ENCODE measurements at regions not wholly inside any gene's neighbourhood (a gene's known extent, or its start where the extent isn't known, plus 50 kb on each side); places are given as distances from the start of the nearest gene placed in this dataset.

DNA sequence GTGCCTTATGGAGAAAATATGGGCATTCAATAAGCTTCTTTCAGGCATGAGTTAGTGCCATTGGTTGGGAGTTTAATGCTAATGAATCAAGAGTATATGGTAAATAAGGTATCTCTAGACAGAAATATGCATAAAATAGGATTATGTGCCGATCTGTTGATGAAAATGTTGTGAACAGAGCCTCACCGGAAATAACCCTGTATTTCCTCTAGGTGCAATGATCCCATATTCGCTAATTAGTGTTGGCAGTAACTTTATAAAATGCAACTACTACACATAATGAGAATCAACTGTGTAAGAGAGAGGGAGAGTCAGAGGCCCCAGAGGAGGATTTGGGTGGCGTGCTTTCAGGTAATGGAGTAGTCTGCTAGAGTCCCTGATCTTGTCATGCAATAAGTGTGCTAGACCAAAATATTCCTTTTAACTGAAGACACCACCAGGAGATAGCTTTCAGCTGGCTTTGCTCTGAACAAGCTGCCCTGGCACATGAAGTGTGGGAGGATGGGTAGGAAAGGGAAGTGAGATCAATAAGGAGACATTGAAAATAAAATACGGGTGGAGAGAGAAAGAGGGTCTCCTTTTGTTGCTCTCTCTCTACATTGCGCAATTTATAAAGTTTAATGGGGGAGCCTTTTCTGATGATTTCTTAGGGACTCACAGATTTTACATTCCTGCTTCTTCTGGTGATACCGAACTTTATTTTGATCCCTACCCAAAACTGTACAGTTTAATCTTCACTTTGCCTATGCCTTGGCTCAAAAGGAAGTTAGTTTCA is 68.6 kb upstream of the PLXNC1 start:
- Histone ChIP-seq H3K27me3 (ENCODE audit: control insufficient read depth in 1 of 2, insufficient read depth in 2 of 2, low read length in 2 of 2) (no peaks in the 10 kb centered on the region), H3K4me1 (ENCODE audit: control insufficient read depth in 2 of 2, insufficient read depth in 2 of 2, low read length in 1 of 2) (no peaks in the 10 kb centered on the region), H3K4me3 (ENCODE audit: low read depth in 1 of 2, low read length in 2 of 2) (no peak overlapping the region), H3K36me3 (ENCODE audit: control insufficient read depth in 2 of 2, insufficient read depth in 2 of 2, low read length in 1 of 2) (no peaks in the 10 kb centered on the region), H3K27ac (ENCODE audit: low read depth in 2 of 2, low read length in 1 of 2) (no peak overlapping the region), H3K9me3 (ENCODE audit: control insufficient read depth in 2 of 2, insufficient read depth in 1 of 2, low read depth in 1 of 2, low read length in 1 of 2) (no peaks in the 10 kb centered on the region)
- WGBS, 2 donors, result 81% methylated on average over 7 of the region's 7 CpGs

DNA sequence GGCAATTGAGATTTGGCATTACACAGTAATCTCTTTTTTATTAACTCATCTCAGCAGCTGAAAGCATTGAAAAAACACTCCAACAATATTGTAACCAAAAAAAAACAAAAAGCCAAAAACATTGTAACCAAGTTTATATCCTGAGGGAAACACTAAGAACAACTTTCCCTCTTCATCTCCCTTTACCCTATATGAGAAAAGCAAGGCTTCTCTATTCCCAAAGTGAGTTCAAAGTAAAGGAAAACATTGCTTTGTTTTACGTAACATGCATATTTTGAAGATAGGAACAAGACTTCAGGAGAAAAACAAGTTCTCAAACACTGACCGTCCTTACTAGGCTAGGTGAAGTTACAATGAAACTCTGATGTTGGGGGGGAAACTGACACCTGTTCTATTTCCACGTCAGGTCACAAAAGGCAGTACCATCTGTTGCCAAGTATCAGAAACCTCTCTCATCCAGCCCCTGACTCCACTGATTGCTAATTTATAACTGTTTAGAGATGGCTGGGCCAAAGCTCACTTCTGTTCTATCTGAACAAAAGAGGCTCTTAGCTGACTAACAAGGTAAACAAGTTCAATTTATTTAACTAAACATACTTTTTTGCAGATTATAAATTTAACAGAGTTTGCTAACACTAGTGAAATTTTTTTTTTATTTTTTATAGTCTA is 67.9 kb upstream of the PLXNC1 start:
- 47 to 59% methylated on average over 3 of the region's 3 CpGs for WGBS, 2 donors
- H3K27me3 ChIP-seq (ENCODE audit: control insufficient read depth in 1 of 2, insufficient read depth in 2 of 2, low read length in 2 of 2), result no peaks in the 10 kb centered on the region
- H3K36me3 ChIP-seq (ENCODE audit: control insufficient read depth in 2 of 2, insufficient read depth in 2 of 2, low read length in 1 of 2), result no peaks in the 10 kb centered on the region
- no peak overlapping the region for H3K4me3 ChIP-seq (ENCODE audit: low read depth in 1 of 2, low read length in 2 of 2)
- no peaks in the 10 kb centered on the region for H3K4me1 ChIP-seq (ENCODE audit: control insufficient read depth in 2 of 2, insufficient read depth in 2 of 2, low read length in 1 of 2)
- no peaks in the 10 kb centered on the region for H3K9me3 ChIP-seq (ENCODE audit: control insufficient read depth in 2 of 2, insufficient read depth in 1 of 2, low read depth in 1 of 2, low read length in 1 of 2)
- H3K27ac ChIP-seq (ENCODE audit: low read depth in 2 of 2, low read length in 1 of 2), result no peak overlapping the region

DNA sequence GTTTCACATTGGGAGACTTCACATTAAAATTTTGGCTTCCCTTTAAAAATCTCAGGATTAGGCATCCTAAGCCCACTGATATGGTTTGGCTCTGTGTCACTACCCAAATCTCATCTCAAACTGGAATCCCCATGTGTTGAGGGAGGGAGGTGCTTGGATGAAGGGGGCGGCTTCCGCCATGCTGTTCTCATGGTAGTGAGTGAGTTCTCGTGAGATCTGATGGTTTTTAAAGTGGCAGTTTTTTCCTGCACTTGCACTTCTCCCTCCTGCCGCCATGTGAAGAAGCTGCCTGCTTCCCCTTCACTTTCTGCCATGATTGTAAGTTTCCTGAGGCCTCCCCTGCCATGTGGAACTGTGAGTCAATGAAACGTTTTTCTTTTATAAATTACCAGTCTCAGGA is 65.7 kb upstream of the PLXNC1 start:
- WGBS, 2 donors, result 84% methylated on average over 5 of the region's 5 CpGs
- Histone ChIP-seq H3K4me3 (ENCODE audit: low read depth in 1 of 2, low read length in 2 of 2) (no peak overlapping the region), H3K36me3 (ENCODE audit: control insufficient read depth in 2 of 2, insufficient read depth in 2 of 2, low read length in 1 of 2) (no peaks in the 10 kb centered on the region), H3K27me3 (ENCODE audit: control insufficient read depth in 1 of 2, insufficient read depth in 2 of 2, low read length in 2 of 2) (no peaks in the 10 kb centered on the region), H3K27ac (ENCODE audit: low read depth in 2 of 2, low read length in 1 of 2) (no peak overlapping the region), H3K4me1 (ENCODE audit: control insufficient read depth in 2 of 2, insufficient read depth in 2 of 2, low read length in 1 of 2) (no peaks in the 10 kb centered on the region), H3K9me3 (ENCODE audit: control insufficient read depth in 2 of 2, insufficient read depth in 1 of 2, low read depth in 1 of 2, low read length in 1 of 2) (no peaks in the 10 kb centered on the region)

DNA sequence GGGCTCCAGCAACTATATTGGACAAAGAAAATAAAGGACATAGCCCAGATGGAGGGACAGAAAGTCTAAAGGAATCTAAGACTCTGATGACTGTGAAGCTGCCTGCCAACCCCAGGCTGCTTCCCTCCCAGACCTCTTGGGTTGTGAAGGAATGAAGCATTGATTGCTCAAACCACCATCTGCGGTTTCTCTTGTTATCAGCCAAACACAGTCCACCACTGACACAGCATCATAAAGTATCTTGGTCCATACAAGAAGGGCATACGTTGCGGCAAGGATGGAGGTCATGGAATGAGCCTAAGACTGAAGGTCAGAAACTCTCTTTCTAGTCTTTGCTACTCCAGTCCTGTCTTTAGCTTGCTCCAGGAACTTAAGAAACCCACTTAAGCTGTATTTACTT is 58.5 kb upstream of the PLXNC1 start:
- Histone ChIP-seq H3K4me1 (ENCODE audit: control insufficient read depth in 2 of 2, insufficient read depth in 2 of 2, low read length in 1 of 2) (no peaks in the 10 kb centered on the region), H3K27ac (ENCODE audit: low read depth in 2 of 2, low read length in 1 of 2) (no peak overlapping the region), H3K36me3 (ENCODE audit: control insufficient read depth in 2 of 2, insufficient read depth in 2 of 2, low read length in 1 of 2) (no peaks in the 10 kb centered on the region), H3K9me3 (ENCODE audit: control insufficient read depth in 2 of 2, insufficient read depth in 1 of 2, low read depth in 1 of 2, low read length in 1 of 2) (no peaks in the 10 kb centered on the region), H3K4me3 (ENCODE audit: low read depth in 1 of 2, low read length in 2 of 2) (no peak overlapping the region), H3K27me3 (ENCODE audit: control insufficient read depth in 1 of 2, insufficient read depth in 2 of 2, low read length in 2 of 2) (no peaks in the 10 kb centered on the region)
- WGBS, 2 donors, result 71 to 82% methylated on average over 3 of the region's 3 CpGs

DNA sequence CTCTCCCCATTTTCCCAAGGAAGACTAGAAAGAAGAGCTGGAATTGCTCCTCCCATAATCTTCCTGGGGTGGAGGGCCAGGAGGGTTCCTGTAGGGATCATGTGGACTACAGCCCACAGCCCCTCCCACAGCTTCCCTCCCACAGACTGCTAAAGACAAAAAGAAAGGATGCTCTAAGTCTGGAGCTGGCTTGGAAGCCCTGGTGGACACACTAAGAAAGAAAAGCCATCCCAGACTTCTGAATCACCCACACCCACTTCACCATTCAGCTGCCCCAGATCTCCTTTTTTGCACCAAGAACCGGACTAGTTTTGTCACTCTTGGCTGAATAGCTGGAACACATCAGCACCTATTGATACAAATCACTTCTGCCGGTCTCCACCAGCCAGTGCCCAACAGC is 56.8 kb upstream of the PLXNC1 start:
- H3K4me3 ChIP-seq (ENCODE audit: low read depth in 1 of 2, low read length in 2 of 2), result no peak overlapping the region
- no peak overlapping the region for H3K27ac ChIP-seq (ENCODE audit: low read depth in 2 of 2, low read length in 1 of 2)
- H3K27me3 ChIP-seq (ENCODE audit: control insufficient read depth in 1 of 2, insufficient read depth in 2 of 2, low read length in 2 of 2), result no peaks in the 10 kb centered on the region
- no peaks in the 10 kb centered on the region for H3K9me3 ChIP-seq (ENCODE audit: control insufficient read depth in 2 of 2, insufficient read depth in 1 of 2, low read depth in 1 of 2, low read length in 1 of 2)
- WGBS, 2 donors, result 65 to 75% methylated on average over 2 of the region's 2 CpGs
- no peaks in the 10 kb centered on the region for H3K36me3 ChIP-seq (ENCODE audit: control insufficient read depth in 2 of 2, insufficient read depth in 2 of 2, low read length in 1 of 2)
- no peaks in the 10 kb centered on the region for H3K4me1 ChIP-seq (ENCODE audit: control insufficient read depth in 2 of 2, insufficient read depth in 2 of 2, low read length in 1 of 2)

DNA sequence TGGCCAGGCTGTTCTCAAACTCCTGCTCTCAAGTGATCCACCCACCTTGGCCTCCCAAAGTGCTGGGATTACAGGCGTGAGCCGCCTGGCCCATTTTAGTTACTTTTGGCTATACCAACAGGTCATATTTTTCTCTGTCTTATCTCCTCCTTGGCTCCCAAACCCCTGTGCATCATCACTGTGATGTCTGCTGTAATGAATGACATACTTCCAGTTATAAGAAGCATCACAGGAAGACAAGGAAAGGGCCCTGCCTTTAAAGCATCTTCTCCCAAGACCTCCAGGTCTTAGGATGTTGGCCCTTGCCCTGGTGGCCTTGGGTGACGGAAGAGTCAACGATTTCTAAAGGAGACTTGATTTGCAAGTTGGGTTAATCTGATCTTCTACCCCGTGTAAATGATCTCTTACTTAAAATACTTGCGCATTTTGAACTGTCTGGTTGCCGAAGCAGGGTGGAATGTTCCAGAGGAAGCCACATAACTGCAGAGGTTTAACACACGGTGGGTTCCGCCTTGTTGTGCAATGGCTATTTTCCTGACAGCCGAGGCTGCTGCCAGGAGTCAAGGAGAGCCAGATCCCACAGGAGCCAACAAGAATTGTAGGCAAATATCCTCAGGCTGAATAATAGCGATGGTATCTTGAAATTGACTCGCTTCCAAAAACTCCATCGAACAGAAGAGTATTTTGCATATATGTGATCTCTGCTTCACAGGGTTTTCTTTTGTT is 55.7 kb upstream of the PLXNC1 start:
- no peaks in the 10 kb centered on the region for H3K36me3 ChIP-seq (ENCODE audit: control insufficient read depth in 2 of 2, insufficient read depth in 2 of 2, low read length in 1 of 2)
- H3K9me3 ChIP-seq (ENCODE audit: control insufficient read depth in 2 of 2, insufficient read depth in 1 of 2, low read depth in 1 of 2, low read length in 1 of 2), result no peaks in the 10 kb centered on the region
- no peaks in the 10 kb centered on the region for H3K27me3 ChIP-seq (ENCODE audit: control insufficient read depth in 1 of 2, insufficient read depth in 2 of 2, low read length in 2 of 2)
- H3K27ac ChIP-seq (ENCODE audit: low read depth in 2 of 2, low read length in 1 of 2), result no peak overlapping the region
- WGBS, 2 donors, result 52 to 62% methylated on average over 13 of the region's 13 CpGs
- no peaks in the 10 kb centered on the region for H3K4me1 ChIP-seq (ENCODE audit: control insufficient read depth in 2 of 2, insufficient read depth in 2 of 2, low read length in 1 of 2)
- H3K4me3 ChIP-seq (ENCODE audit: low read depth in 1 of 2, low read length in 2 of 2), result no peak overlapping the region

DNA sequence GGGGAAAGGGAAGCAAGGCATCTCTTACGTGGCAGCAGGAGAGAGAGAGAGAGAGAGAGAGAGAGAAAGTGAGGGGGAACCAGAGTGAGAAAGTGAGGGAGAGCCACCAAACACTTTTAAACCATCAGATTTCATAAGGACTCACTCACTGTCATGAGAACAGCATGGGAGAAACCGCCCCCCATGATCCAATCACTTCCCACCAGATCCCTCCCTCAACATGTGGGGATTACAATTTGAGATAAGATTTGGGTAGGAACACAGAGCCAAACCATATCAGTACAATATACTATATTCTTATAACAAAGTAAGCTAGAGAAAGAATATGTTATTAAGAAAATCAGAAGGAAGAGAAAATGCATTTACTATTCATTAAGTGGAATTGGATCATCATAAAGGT is 53.7 kb upstream of the PLXNC1 start:
- H3K4me1 ChIP-seq (ENCODE audit: control insufficient read depth in 2 of 2, insufficient read depth in 2 of 2, low read length in 1 of 2), result no peaks in the 10 kb centered on the region
- H3K36me3 ChIP-seq (ENCODE audit: control insufficient read depth in 2 of 2, insufficient read depth in 2 of 2, low read length in 1 of 2), result no peaks in the 10 kb centered on the region
- WGBS, 2 donors, result 87 to 95% methylated on average over 2 of the region's 2 CpGs
- no peaks in the 10 kb centered on the region for H3K27me3 ChIP-seq (ENCODE audit: control insufficient read depth in 1 of 2, insufficient read depth in 2 of 2, low read length in 2 of 2)
- H3K9me3 ChIP-seq (ENCODE audit: control insufficient read depth in 2 of 2, insufficient read depth in 1 of 2, low read depth in 1 of 2, low read length in 1 of 2), result no peaks in the 10 kb centered on the region
- H3K27ac ChIP-seq (ENCODE audit: low read depth in 2 of 2, low read length in 1 of 2), result no peak overlapping the region
- no peak overlapping the region for H3K4me3 ChIP-seq (ENCODE audit: low read depth in 1 of 2, low read length in 2 of 2)

DNA sequence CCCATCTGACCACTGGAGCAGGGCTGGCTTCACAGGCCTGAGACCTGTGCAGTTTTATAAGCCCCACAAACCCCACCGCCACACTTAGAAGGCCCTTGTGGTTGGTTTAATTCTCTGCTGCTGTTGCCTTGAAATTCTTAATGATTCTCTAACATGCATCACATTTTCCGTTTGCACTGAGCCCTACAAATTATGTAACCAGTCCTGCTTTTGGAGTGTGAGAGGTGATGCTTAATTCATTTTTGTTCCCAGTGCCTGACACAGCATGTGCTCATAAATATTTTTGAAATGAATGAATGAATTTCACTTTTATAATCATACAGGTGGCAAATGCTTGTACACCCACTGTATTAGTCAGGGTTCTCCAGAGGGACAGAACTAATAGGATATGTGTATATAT is 52.8 kb upstream of the PLXNC1 start:
- no peaks in the 10 kb centered on the region for H3K4me1 ChIP-seq (ENCODE audit: control insufficient read depth in 2 of 2, insufficient read depth in 2 of 2, low read length in 1 of 2)
- 66 to 76% methylated on average over 2 of the region's 2 CpGs for WGBS, 2 donors
- no peaks in the 10 kb centered on the region for H3K27me3 ChIP-seq (ENCODE audit: control insufficient read depth in 1 of 2, insufficient read depth in 2 of 2, low read length in 2 of 2)
- H3K4me3 ChIP-seq (ENCODE audit: low read depth in 1 of 2, low read length in 2 of 2), result no peak overlapping the region
- H3K9me3 ChIP-seq (ENCODE audit: control insufficient read depth in 2 of 2, insufficient read depth in 1 of 2, low read depth in 1 of 2, low read length in 1 of 2), result no peaks in the 10 kb centered on the region
- H3K36me3 ChIP-seq (ENCODE audit: control insufficient read depth in 2 of 2, insufficient read depth in 2 of 2, low read length in 1 of 2), result no peaks in the 10 kb centered on the region
- H3K27ac ChIP-seq (ENCODE audit: low read depth in 2 of 2, low read length in 1 of 2), result no peak overlapping the region

DNA sequence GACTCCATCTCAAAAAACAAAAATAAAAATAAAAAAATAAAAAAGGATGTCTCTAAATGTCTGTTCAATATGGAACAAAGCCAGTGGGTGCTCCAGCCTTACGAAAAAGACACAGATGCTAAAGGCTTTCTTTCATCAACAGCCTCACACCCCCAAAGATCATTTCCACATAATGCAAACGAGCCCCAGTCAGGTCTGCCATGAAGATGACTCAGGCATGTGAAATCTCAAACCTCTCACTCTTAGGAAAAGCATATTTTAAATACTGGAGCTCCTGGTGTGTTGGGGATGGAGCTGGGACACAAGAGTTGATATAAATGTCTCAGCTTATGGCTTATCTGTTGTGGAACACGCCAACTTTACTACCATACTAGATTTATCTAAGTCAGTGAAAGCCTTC is 49.9 kb upstream of the PLXNC1 start:
- H3K4me1 ChIP-seq (ENCODE audit: control insufficient read depth in 2 of 2, insufficient read depth in 2 of 2, low read length in 1 of 2), result no peaks in the 10 kb centered on the region
- H3K4me3 ChIP-seq (ENCODE audit: low read depth in 1 of 2, low read length in 2 of 2), result no peak overlapping the region
- no peaks in the 10 kb centered on the region for H3K27me3 ChIP-seq (ENCODE audit: control insufficient read depth in 1 of 2, insufficient read depth in 2 of 2, low read length in 2 of 2)
- H3K36me3 ChIP-seq (ENCODE audit: control insufficient read depth in 2 of 2, insufficient read depth in 2 of 2, low read length in 1 of 2), result no peaks in the 10 kb centered on the region
- H3K9me3 ChIP-seq (ENCODE audit: control insufficient read depth in 2 of 2, insufficient read depth in 1 of 2, low read depth in 1 of 2, low read length in 1 of 2), result no peaks in the 10 kb centered on the region
- WGBS, 2 donors, result 41 to 57% methylated on average over 3 of the region's 3 CpGs
- no peak overlapping the region for H3K27ac ChIP-seq (ENCODE audit: low read depth in 2 of 2, low read length in 1 of 2)
